SU-DHL-6 (cell line): ENCODE measurements at regions not wholly inside any gene's neighbourhood (a gene's known extent, or its start where the extent isn't known, plus 50 kb on each side); places are given as distances from the start of the nearest gene placed in this dataset.

Experiments used
- CTCF ChIP-seq: fragments of 200-600 bp; sonication (generic); IDR thresholded peaks from one replicate; pipeline ENCODE4 v1.5.1; 2017; ENCODE audit warnings: antibody characterized with exemption, mild to moderate bottlenecking, low read length, moderate library complexity; ENCODE audit not compliant: insufficient read depth, poor library complexity, severe bottlenecking
- EZH2phosphoT487 ChIP-seq: fragments of 200-600 bp; sonication (generic), shearing (Covaris generic); conservative IDR thresholded peaks from 2 replicates; pipeline ENCODE4 v1.6.1; 2018; ENCODE audit warnings: mild to moderate bottlenecking, antibody characterized with exemption, low read length, moderate library complexity, mixed read lengths

DNA sequence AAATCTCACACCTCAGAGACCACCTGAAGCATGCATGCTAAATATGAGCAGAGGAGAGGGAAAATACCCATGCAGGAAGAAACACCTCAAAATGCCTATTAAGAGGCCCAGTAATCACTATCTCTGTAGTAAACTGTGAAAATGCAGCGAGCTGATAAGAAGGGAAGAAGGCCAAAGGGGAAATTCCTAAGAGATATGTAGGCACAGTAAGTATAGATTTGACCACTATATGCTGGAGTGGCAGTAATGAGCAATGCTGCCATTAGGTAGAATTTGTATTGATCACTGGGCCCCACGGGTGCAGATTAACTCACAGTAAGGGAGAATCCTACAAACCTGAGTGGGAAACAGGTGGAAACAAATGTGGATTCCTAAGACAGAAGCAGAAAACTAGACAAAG is 1813.1 kb upstream of the RAG2 start:
- no peak for TF ChIP-seq CTCF
- TF ChIP-seq EZH2phosphoT487 = no peak
